GM20000 (cell line): ENCODE measurements at regions not wholly inside any gene's neighbourhood (a gene's known extent, or its start where the extent isn't known, plus 50 kb on each side); places are given as distances from the start of the nearest gene placed in this dataset.

ENCODE experiments used
- DNase-seq: peaks from one replicate; pipeline ENCODE4 v3.0.0; 2012; ENCODE audit warnings: low spot score
- TF ChIP-seq, protein P1 (sequence below): IDR thresholded peaks from 2 replicates; pipeline ENCODE4 v1.5.1; 2012; ENCODE audit warnings: mild to moderate bottlenecking, control low read depth; ENCODE audit errors: extremely low read depth, missing control alignments

DNA sequence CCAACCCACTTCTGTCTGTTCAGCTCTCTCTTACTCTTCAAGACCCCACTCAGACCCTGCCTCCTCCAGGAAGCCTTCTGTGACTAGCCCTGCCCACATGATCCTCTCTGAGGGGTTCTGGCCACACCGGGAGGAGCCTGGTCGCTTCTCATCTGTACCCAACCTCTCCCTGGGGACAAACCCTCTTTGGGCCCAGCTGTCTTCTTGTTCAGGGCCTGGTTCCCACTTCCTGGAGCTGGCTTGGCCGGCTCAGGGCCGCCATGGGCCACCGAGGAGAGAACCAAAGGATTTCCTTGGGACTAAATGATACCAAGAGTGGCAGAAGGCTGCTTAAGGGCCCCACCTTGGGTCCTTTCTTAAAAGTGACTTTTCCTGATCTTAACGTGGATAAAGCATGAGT is 124.7 kb upstream of the ZBTB40 start:
- DNase-seq = no peak
- TF ChIP-seq, protein P1, sequence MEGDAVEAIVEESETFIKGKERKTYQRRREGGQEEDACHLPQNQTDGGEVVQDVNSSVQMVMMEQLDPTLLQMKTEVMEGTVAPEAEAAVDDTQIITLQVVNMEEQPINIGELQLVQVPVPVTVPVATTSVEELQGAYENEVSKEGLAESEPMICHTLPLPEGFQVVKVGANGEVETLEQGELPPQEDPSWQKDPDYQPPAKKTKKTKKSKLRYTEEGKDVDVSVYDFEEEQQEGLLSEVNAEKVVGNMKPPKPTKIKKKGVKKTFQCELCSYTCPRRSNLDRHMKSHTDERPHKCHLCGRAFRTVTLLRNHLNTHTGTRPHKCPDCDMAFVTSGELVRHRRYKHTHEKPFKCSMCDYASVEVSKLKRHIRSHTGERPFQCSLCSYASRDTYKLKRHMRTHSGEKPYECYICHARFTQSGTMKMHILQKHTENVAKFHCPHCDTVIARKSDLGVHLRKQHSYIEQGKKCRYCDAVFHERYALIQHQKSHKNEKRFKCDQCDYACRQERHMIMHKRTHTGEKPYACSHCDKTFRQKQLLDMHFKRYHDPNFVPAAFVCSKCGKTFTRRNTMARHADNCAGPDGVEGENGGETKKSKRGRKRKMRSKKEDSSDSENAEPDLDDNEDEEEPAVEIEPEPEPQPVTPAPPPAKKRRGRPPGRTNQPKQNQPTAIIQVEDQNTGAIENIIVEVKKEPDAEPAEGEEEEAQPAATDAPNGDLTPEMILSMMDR = no peak

- TF ChIP-seq, protein P1 = no peak
- no peak for DNase-seq
Observed at GRCh38 chr1:22327411-22327810, 124.2 kb upstream of the ZBTB40 start.

GRCh38 chr1:22328331-22329147 is 123.1 kb upstream of the ZBTB40 start:
- DNase-seq = no peak
- TF ChIP-seq, protein P1 = no peak

GRCh38 chr1:22329148-22329515 is 122.5 kb upstream of the ZBTB40 start:
- DNase-seq = no peak
- TF ChIP-seq, protein P1 = no peak

- TF ChIP-seq, protein P1 = no peak
- no peak for DNase-seq
Observed at GRCh38 chr1:22330092-22330759, 121.4 kb upstream of the ZBTB40 start.

DNA sequence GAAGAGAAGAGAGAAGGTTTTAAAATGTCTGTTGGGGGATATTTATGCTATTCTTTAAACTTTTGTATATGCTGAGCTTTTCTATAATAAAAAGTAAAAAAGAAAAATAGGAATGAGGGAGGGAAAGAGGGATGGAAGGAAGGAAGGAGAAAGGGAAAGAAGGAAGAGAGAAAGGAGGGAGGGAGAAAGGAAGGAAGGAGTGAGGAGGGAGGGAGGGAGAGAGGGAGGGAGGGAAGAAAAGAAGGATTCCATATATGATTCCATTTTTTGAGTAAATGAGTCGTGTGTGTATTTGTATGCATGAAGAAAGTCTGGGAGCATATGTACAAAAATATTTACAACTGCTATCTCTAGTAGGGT is 120.9 kb upstream of the ZBTB40 start:
- TF ChIP-seq, protein P1 = no peak
- no peak for DNase-seq

DNA sequence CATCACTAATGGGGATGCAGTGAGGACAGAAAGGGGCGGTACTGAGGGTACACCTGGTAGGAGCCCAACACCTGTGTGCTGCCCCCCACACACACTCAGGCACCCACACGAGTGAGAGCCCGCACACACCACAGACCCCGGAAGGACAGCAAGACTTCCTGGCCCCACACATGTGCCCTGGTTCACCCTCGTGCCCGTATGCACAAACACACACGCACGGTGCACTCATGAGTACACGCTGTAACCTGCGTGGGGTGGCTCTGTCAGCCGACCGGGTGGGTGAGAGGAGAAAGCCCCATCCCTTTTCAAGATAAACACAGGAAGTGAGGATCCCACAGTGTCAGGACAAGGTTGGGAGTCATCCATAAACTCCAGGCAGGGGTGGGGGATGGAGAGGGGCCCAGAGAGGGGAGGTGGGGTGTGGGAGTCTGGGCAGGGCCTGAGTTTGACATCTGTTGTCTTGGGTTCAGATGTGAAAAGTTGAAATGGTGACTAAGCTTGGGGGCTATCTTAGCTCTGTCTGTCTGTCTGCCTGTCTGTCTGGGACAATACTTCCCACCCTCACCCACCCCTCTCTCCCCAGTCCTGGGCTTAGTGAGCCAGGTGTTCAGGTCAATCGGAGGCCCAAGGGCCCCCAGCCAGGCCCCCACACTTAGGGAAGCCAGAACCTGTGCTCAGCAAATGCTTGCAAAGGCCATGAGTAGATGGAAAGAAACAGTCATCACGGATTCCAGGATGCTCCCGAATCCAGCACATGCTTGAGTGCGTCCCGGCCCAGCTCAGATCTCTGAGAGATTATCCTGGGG is 119.8 kb upstream of the ZBTB40 start:
- TF ChIP-seq, protein P1 = no peak

More for the DNA sequence above, 119.8 kb upstream of the ZBTB40 start:
- no peak for DNase-seq
